ENCODE measurements at regions not wholly inside any gene's neighbourhood (a gene's known extent, or its start where the extent isn't known, plus 50 kb on each side); places are given as distances from the start of the nearest gene placed in this dataset.

DNA sequence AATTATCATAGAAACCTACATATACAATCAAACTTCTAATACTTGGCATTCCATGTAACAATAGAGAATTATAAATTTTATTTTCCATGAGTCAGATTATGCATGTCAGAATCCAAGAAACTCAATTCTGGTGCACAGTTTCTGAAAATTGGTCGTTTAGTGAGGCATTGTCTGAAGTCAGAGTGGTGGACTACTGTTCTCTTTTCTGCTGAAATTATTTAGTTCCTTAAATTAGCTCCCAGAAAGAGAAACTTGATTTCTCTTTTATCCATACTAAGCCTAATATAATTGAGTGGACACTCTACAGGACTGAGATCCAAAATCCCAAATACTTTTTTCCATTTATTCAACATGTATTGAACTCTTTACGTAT, 265.5 kb downstream of the ALDH8A1 start:
- no peak for TF ChIP-seq POLR2A (IDR thresholded peaks at IDR 0.05)
- TF ChIP-seq, protein P1, sequence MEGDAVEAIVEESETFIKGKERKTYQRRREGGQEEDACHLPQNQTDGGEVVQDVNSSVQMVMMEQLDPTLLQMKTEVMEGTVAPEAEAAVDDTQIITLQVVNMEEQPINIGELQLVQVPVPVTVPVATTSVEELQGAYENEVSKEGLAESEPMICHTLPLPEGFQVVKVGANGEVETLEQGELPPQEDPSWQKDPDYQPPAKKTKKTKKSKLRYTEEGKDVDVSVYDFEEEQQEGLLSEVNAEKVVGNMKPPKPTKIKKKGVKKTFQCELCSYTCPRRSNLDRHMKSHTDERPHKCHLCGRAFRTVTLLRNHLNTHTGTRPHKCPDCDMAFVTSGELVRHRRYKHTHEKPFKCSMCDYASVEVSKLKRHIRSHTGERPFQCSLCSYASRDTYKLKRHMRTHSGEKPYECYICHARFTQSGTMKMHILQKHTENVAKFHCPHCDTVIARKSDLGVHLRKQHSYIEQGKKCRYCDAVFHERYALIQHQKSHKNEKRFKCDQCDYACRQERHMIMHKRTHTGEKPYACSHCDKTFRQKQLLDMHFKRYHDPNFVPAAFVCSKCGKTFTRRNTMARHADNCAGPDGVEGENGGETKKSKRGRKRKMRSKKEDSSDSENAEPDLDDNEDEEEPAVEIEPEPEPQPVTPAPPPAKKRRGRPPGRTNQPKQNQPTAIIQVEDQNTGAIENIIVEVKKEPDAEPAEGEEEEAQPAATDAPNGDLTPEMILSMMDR (IDR thresholded peaks at IDR 0.05), result no peak

All from Peyer's patch (tissue), 4 donors.